GM20000 (cell line): ENCODE measurements at regions not wholly inside any gene's neighbourhood (a gene's known extent, or its start where the extent isn't known, plus 50 kb on each side); places are given as distances from the start of the nearest gene placed in this dataset.
"Not testable (repeated sequence)": the region's sequence is repeated elsewhere in the genome, so short reads cannot be mapped to it uniquely, and the experiment has no call there.

ENCODE experiments used
- DNase-seq: peaks from one replicate; pipeline ENCODE4 v3.0.0; 2012; ENCODE audit warnings: low spot score
- CTCF ChIP-seq: IDR thresholded peaks from 2 replicates; pipeline ENCODE4 v1.5.1; 2012; ENCODE audit warnings: mild to moderate bottlenecking, control low read depth; ENCODE audit errors: extremely low read depth, missing control alignments

GRCh38 chr10:118422241-118422640, 80.1 kb upstream of the FAM204A start:
- no peak for TF ChIP-seq CTCF
- DNase-seq, result no peak

GRCh38 chr10:118420049-118420448, 77.9 kb upstream of the FAM204A start:
- DNase-seq, result not testable (repeated sequence)

- TF ChIP-seq CTCF, result no peak
- no peak for DNase-seq
Measured at GRCh38 chr10:118412932-118413331, 70.8 kb upstream of the FAM204A start.

GRCh38 chr10:118412132-118412760, 70.1 kb upstream of the FAM204A start:
- no peak for DNase-seq
- no peak for TF ChIP-seq CTCF

- TF ChIP-seq CTCF, result no peak
- no peak for DNase-seq
Measured at GRCh38 chr10:118409295-118409694, 67.2 kb upstream of the FAM204A start.

GRCh38 chr10:118408181-118408580, 66.1 kb upstream of the FAM204A start:
- no peak for TF ChIP-seq CTCF
- DNase-seq, result no peak

- TF ChIP-seq CTCF, result no peak
- DNase-seq, result no peak
Measured at GRCh38 chr10:118407777-118408176, 65.7 kb upstream of the FAM204A start.

- no peak for TF ChIP-seq CTCF
- no peak for DNase-seq
Measured at GRCh38 chr10:118407026-118407425, 64.9 kb upstream of the FAM204A start.
